ENCODE measurements at regions not wholly inside any gene's neighbourhood (a gene's known extent, or its start where the extent isn't known, plus 50 kb on each side); places are given as distances from the start of the nearest gene placed in this dataset.
A peak's percentile ranks its signal among the peaks of the same experiment; 100 is the strongest.

DNA sequence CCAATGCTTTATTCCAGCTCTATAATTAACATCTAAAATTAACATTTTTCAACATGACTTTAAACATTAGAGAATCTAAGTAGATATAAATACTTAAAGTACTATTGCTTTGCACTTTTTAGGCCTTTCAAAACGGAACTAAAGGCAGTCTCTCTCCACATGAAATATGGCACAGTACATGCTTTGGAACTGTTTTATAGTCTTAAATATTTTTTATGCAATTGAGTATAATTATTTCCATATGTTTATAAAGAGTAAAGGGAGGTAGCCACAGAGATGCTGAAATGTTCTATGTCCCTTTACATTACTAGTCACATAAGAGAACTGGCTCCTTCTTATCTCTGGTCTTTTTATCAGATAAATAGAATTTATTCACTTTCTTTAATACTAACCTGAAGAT lies 674.0 kb downstream of the PLCL1 start:
- H3K4me3 ChIP-seq (ENCODE audit: low read depth, low read length, poor library complexity, severe bottlenecking), result no peak overlapping the region
- no peak overlapping the region for H2AFZ ChIP-seq (ENCODE audit: low read length)
- TF ChIP-seq, protein P1, sequence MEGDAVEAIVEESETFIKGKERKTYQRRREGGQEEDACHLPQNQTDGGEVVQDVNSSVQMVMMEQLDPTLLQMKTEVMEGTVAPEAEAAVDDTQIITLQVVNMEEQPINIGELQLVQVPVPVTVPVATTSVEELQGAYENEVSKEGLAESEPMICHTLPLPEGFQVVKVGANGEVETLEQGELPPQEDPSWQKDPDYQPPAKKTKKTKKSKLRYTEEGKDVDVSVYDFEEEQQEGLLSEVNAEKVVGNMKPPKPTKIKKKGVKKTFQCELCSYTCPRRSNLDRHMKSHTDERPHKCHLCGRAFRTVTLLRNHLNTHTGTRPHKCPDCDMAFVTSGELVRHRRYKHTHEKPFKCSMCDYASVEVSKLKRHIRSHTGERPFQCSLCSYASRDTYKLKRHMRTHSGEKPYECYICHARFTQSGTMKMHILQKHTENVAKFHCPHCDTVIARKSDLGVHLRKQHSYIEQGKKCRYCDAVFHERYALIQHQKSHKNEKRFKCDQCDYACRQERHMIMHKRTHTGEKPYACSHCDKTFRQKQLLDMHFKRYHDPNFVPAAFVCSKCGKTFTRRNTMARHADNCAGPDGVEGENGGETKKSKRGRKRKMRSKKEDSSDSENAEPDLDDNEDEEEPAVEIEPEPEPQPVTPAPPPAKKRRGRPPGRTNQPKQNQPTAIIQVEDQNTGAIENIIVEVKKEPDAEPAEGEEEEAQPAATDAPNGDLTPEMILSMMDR (IDR thresholded peaks at IDR 0.05; ENCODE audit: low read length), result no peak
- no peak for TF ChIP-seq EZH2 (IDR thresholded peaks at IDR 0.05; ENCODE audit: borderline replicate concordance, low read length)
- no peaks in the 10 kb centered on the region for H3K9me2 ChIP-seq (ENCODE audit: low read depth, low read length)
- no peaks in the 10 kb centered on the region; the same call in 1 of the 2 replicates for H3K27me3 ChIP-seq (ENCODE audit: insufficient read depth, low read length)
- no peak overlapping the region for H3K4me2 ChIP-seq (ENCODE audit: low read length)
- no peak overlapping the region for H3K9ac ChIP-seq (ENCODE audit: low read length)
- H3F3A ChIP-seq (ENCODE audit: insufficient read depth, low read length), result no peaks in the 10 kb centered on the region
- no peaks in the 10 kb centered on the region for H3K79me2 ChIP-seq (ENCODE audit: insufficient read depth, low read length)
- no peaks in the 10 kb centered on the region for H3K4me1 ChIP-seq (ENCODE audit: insufficient read depth, low read length, severe bottlenecking)
- H4K20me1 ChIP-seq (ENCODE audit: insufficient read depth, low read length), result no peaks in the 10 kb centered on the region
- no peaks in the 10 kb centered on the region for H3K9me3 ChIP-seq (ENCODE audit: low read length)
- H3K27ac ChIP-seq (ENCODE audit: low read depth, low read length, poor library complexity, severe bottlenecking), result no peak overlapping the region
- no peaks in the 10 kb centered on the region for H3K36me3 ChIP-seq (ENCODE audit: insufficient read depth, low read length)

DNA sequence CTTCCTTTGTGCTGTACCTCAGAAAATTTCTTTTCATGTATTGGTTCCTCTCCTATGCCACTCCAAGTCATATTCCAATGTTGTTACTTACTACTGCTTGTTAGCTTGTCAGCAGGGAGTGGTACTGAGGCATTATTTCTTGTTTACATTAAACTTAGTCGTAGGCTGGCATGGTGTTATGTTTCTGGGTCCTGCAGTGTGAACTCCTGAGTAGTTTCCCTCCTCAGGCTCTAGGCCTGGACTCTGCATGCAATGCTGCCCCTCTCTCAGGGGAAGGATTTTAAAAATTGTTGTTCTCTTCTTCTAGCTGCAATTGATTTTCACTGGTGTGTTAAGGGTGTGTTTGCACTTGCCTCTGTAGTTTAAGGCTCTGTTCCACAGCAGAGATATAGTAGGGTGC lies 671.6 kb downstream of the PLCL1 start:
- no peaks in the 10 kb centered on the region for H3K9me2 ChIP-seq (ENCODE audit: low read depth, low read length)
- H3K27ac ChIP-seq (ENCODE audit: low read depth, low read length, poor library complexity, severe bottlenecking), result no peak overlapping the region
- no peaks in the 10 kb centered on the region for H3K79me2 ChIP-seq (ENCODE audit: insufficient read depth, low read length)
- no peaks in the 10 kb centered on the region for H3K36me3 ChIP-seq (ENCODE audit: insufficient read depth, low read length)
- H2AFZ ChIP-seq (ENCODE audit: low read length), result no peak overlapping the region
- no peak overlapping the region for H3K4me2 ChIP-seq (ENCODE audit: low read length)
- no peaks in the 10 kb centered on the region for H3K9me3 ChIP-seq (ENCODE audit: low read length)
- H4K20me1 ChIP-seq (ENCODE audit: insufficient read depth, low read length), result no peaks in the 10 kb centered on the region
- H3K4me1 ChIP-seq (ENCODE audit: insufficient read depth, low read length, severe bottlenecking), result no peaks in the 10 kb centered on the region
- H3K9ac ChIP-seq (ENCODE audit: low read length), result no peak overlapping the region
- TF ChIP-seq EZH2 (IDR thresholded peaks at IDR 0.05; ENCODE audit: borderline replicate concordance, low read length), result no peak
- TF ChIP-seq, protein P1 (IDR thresholded peaks at IDR 0.05; ENCODE audit: low read length), result no peak
- H3K27me3 ChIP-seq (ENCODE audit: insufficient read depth, low read length), result no peaks in the 10 kb centered on the region
- no peak overlapping the region for H3K4me3 ChIP-seq (ENCODE audit: low read depth, low read length, poor library complexity, severe bottlenecking)
- H3F3A ChIP-seq (ENCODE audit: insufficient read depth, low read length), result no peaks in the 10 kb centered on the region

DNA sequence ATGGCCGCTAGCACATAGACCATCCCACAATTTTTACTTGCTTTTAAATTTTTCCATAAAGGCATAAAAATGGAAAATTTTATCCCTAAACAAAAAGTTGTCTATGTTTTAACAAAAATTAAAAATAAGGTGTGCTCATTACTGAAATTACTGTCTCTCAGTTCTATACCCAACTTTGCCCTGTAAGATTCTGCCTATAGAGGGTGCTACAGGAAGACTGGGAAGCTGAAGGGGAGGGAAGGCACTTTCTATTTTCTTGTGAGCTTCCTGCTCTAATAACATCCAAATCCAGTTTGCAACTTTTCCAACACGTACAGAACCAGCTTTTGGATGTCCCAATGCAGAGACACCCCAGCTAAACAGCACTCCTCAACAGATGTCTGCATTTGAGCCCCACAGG lies 666.9 kb downstream of the PLCL1 start:
- Histone ChIP-seq H4K20me1 (ENCODE audit: insufficient read depth, low read length) (no peaks in the 10 kb centered on the region), H3K4me3 (ENCODE audit: low read depth, low read length, poor library complexity, severe bottlenecking) (no peak overlapping the region), H3K4me1 (ENCODE audit: insufficient read depth, low read length, severe bottlenecking) (no peaks in the 10 kb centered on the region), H3K79me2 (ENCODE audit: insufficient read depth, low read length) (no peaks in the 10 kb centered on the region), H3K27ac (ENCODE audit: low read depth, low read length, poor library complexity, severe bottlenecking) (no peak overlapping the region), H3K4me2 (ENCODE audit: low read length) (no peak overlapping the region), H3K9ac (ENCODE audit: low read length) (no peak overlapping the region), H2AFZ (ENCODE audit: low read length) (no peak overlapping the region), H3K9me2 (ENCODE audit: low read depth, low read length) (no peaks in the 10 kb centered on the region), H3K36me3 (ENCODE audit: insufficient read depth, low read length) (no peaks in the 10 kb centered on the region), H3F3A (ENCODE audit: insufficient read depth, low read length) (no peaks in the 10 kb centered on the region), H3K9me3 (ENCODE audit: low read length) (no peaks in the 10 kb centered on the region), H3K27me3 (ENCODE audit: insufficient read depth, low read length) (no peaks in the 10 kb centered on the region)
- no peak for TF ChIP-seq EZH2 (IDR thresholded peaks at IDR 0.05; ENCODE audit: borderline replicate concordance, low read length)
- TF ChIP-seq, protein P1 (IDR thresholded peaks at IDR 0.05; ENCODE audit: low read length), result peak; percentile 50

Measured in OCI-LY1 (cell line).